ENCODE measurements at regions not wholly inside any gene's neighbourhood (a gene's known extent, or its start where the extent isn't known, plus 50 kb on each side); places are given as distances from the start of the nearest gene placed in this dataset.

GRCh38 chr12:118737985-118738540, 243.3 kb upstream of the SRRM4 start:
- no peak for TF ChIP-seq CTCF (IDR thresholded peaks at IDR 0.05)
- TF ChIP-seq POLR2A (IDR thresholded peaks at IDR 0.05), result no peak

Data from thyroid gland (tissue), 4 donors.